HCT116 (cell line): ENCODE measurements at regions not wholly inside any gene's neighbourhood (a gene's known extent, or its start where the extent isn't known, plus 50 kb on each side); places are given as distances from the start of the nearest gene placed in this dataset.
"Not testable (repeated sequence)": the region's sequence is repeated elsewhere in the genome, so short reads cannot be mapped to it uniquely, and the experiment has no call there.

Experiments
- ATAC-seq: fragments of 200-7000 bp; cut with Tn5 transposase; 2 replicates; pipeline ENCODE4 v1.9.1; 2020; ENCODE audit warnings: mild to moderate bottlenecking, moderate library complexity
- BruUV-seq: library from RNA; stranded (reverse); fragments of 400-500 nt; replicated peaks from 2 replicates; lab custom pipeline; 2021; lab: Mats Ljungman, UMichigan
- CTCF ChIA-PET: fragments of 300-600 bp; sonication (Branson Sonifier 250); formaldehyde crosslinking; loops from one replicate; lab custom pipeline; 2021; ENCODE audit warnings: antibody characterized with exemption; lab: Charles Lee
- POLR2A ChIA-PET: fragments of 300-600, 350-600 bp; sonication (Branson Sonifier 250); formaldehyde crosslinking; loops from one replicate; lab custom pipeline; 2021; ENCODE audit warnings: antibody characterized with exemption; lab: Charles Lee
- RAD21 ChIA-PET, 2 experiments: fragments of 300-600 bp; sonication (Branson Sonifier 250); formaldehyde crosslinking; loops; one replicate each; lab custom pipeline; 2023; ENCODE audit warnings: low total read pairs in 2 of 2; ENCODE audit not compliant: uncharacterized antibody in 2 of 2, unreplicated experiment in 2 of 2, low non-redundant PET in 1 of 2; lab: Charles Lee
- DNase-seq: peaks from one replicate; pipeline ENCODE4 v3.0.0-alpha.2; 2010; ENCODE audit warnings: low read depth, low spot score
- H2AFZ ChIP-seq: fragments of 200-600 bp; shearing (Covaris generic), sonication (generic); 2 replicates; pipeline ENCODE4 v1.6.1; 2017; ENCODE audit warnings: low read depth, mixed run types, mixed read lengths, antibody characterized with exemption, low read length; ENCODE audit not compliant: poor library complexity, severe bottlenecking
- H3K27ac ChIP-seq: 2 replicates; pipeline ENCODE4 v1.5.1; 2012; ENCODE audit warnings: low read depth, low read length
- H3K27me3 ChIP-seq: fragments of 200-600 bp; sonication (generic); 2 replicates; pipeline ENCODE4 v1.6.1; 2016; ENCODE audit warnings: mixed run types, low read length, mixed read lengths; ENCODE audit not compliant: insufficient read depth
- H3K36me3 ChIP-seq, 2 experiments: fragments of 200-500 bp in 1 of 2; fragments of 200-600 bp in 1 of 2; sonication (Bioruptor generic) in 1 of 2; sonication (generic) in 1 of 2; 2 replicates each; pipeline versions ENCODE4 v1.5.1 to v1.6.1; 2014 to 2016; ENCODE audit warnings: low read length in 2 of 2, inconsistent platforms in 1 of 2, mixed read lengths in 1 of 2, mixed run types in 1 of 2; ENCODE audit not compliant: insufficient read depth in 2 of 2, control insufficient read depth in 1 of 2
- H3K4me1 ChIP-seq, 2 experiments: fragments of 200-600 bp in 1 of 2; sonication (generic) in 1 of 2; 2 replicates each; pipeline versions ENCODE4 v1.5.1 to v1.6.1; 2012 to 2017; ENCODE audit warnings: low read length in 2 of 2, inconsistent platforms in 1 of 2, mild to moderate bottlenecking in 1 of 2, mixed read lengths in 1 of 2, mixed run types in 1 of 2, moderate library complexity in 1 of 2; ENCODE audit not compliant: insufficient read depth in 2 of 2, control insufficient read depth in 1 of 2
- H3K4me2 ChIP-seq: fragments of 200-600 bp; sonication (generic); 2 replicates; pipeline ENCODE4 v1.6.1; 2017; ENCODE audit warnings: mixed run types, low read length, mixed read lengths
- H3K4me3 ChIP-seq, 2 experiments: fragments of 200-600 bp in 1 of 2; sonication (generic) in 1 of 2; replicated peaks in 1 of 2; 2 replicates each; pipeline ENCODE4 v1.5.1; 2011 to 2016; ENCODE audit warnings: low read length in 2 of 2, control low read depth in 1 of 2, low read depth in 1 of 2, mild to moderate bottlenecking in 1 of 2, mixed read lengths in 1 of 2, mixed run types in 1 of 2
- H3K79me2 ChIP-seq: fragments of 200-600 bp; sonication (generic); 2 replicates; pipeline ENCODE4 v1.6.1; 2017; ENCODE audit warnings: mild to moderate bottlenecking, mixed run types, low read length, moderate library complexity, mixed read lengths; ENCODE audit not compliant: insufficient read depth
- H3K9ac ChIP-seq: fragments of 200-600 bp; sonication (generic); 2 replicates; pipeline ENCODE4 v1.6.1; 2016; ENCODE audit warnings: low read length, mixed read lengths
- H3K9me2 ChIP-seq: fragments of 200-600 bp; sonication (generic), shearing (Covaris generic); 2 replicates; pipeline ENCODE4 v1.6.1; 2017; ENCODE audit warnings: mixed run types, mild to moderate bottlenecking, moderate library complexity; ENCODE audit not compliant: insufficient read depth
- H3K9me3 ChIP-seq, 2 experiments: fragments of 200-500 bp in 1 of 2; fragments of 200-600 bp in 1 of 2; sonication (Bioruptor generic) in 1 of 2; sonication (generic) in 1 of 2; 2 replicates each; pipeline ENCODE4 v1.6.1; 2014 to 2017; ENCODE audit warnings: low read length in 2 of 2, mixed read lengths in 2 of 2, inconsistent platforms in 1 of 2, low read depth in 1 of 2, mild to moderate bottlenecking in 1 of 2, mixed run types in 1 of 2, moderate library complexity in 1 of 2; ENCODE audit not compliant: control insufficient read depth in 1 of 2, insufficient read depth in 1 of 2
- H4K20me1 ChIP-seq: fragments of 200-600 bp; sonication (generic), shearing (Covaris generic); 2 replicates; pipeline ENCODE4 v1.6.1; 2017; ENCODE audit warnings: mixed run types, mild to moderate bottlenecking, moderate library complexity; ENCODE audit not compliant: insufficient read depth
- CTCF ChIP-seq, 3 experiments: fragments of 200-600 bp in 1 of 3; sonication (generic) in 1 of 3; IDR thresholded peaks in 2 of 3; conservative IDR thresholded peaks in 1 of 3; 2 replicates each; pipeline ENCODE4 v1.5.1; 2012 to 2017; ENCODE audit warnings: low read depth in 2 of 3, low read length in 2 of 3, antibody characterized with exemption in 1 of 3, borderline replicate concordance in 1 of 3, control low read depth in 1 of 3, mild to moderate bottlenecking in 1 of 3, mixed read lengths in 1 of 3, mixed run types in 1 of 3, moderate library complexity in 1 of 3; ENCODE audit not compliant: insufficient read depth in 1 of 3
- RAD21 ChIP-seq: IDR thresholded peaks from 2 replicates; pipeline ENCODE4 v1.6.1; 2012; ENCODE audit warnings: low read depth, mild to moderate bottlenecking
- intact Hi-C: fragments of 100-400 bp; cut with micrococcal nuclease; formaldehyde crosslinking; loops from 2 replicates; pipeline ENCODE4 v1.10.0; 2022

GRCh38 chr15:30799565-30799964 is 104.2 kb upstream of the FAN1 start:
- H4K20me1 ChIP-seq, H3K79me2 ChIP-seq, H3K9me2 ChIP-seq, DNase-seq, H3K9ac ChIP-seq, H3K27me3 ChIP-seq, POLR2A ChIA-PET, ATAC-seq, RAD21 ChIA-PET, H3K4me3 ChIP-seq, H3K4me1 ChIP-seq, H3K9me3 ChIP-seq, H3K4me2 ChIP-seq, H2AFZ ChIP-seq, H3K36me3 ChIP-seq, BruUV-seq, H3K27ac ChIP-seq: not testable (repeated sequence)
- intact Hi-C loops, result loop anchor here (5.0 kb wide), 1 partner anchor 328 kb away; no protein-coding TSS in a partner anchor
- peak; percentile 30 to 49 (median 32); a peak in 5 of 6 replicates for TF ChIP-seq CTCF (IDR thresholded peaks at IDR 0.05 in 2 of 3, conservative IDR thresholded peaks at IDR 0.05 in 1 of 3; ENCODE audit: borderline replicate concordance in 1 of 3, insufficient read depth in 1 of 3, low read depth in 2 of 3, low read length in 2 of 3)
- TF ChIP-seq RAD21, result peak; percentile 45
- CTCF ChIA-PET, result interaction anchor here (0.7 to 2.7 kb wide), 4 partner anchors 8 to 329 kb away, joined by 3 to 11 read pairs (median 5); no protein-coding TSS in a partner anchor

- H3K27me3 ChIP-seq, H2AFZ ChIP-seq, H3K36me3 ChIP-seq, H4K20me1 ChIP-seq, H3K4me3 ChIP-seq, H3K4me1 ChIP-seq, H3K79me2 ChIP-seq, H3K9me2 ChIP-seq, H3K4me2 ChIP-seq, BruUV-seq, DNase-seq, H3K9ac ChIP-seq, ATAC-seq, RAD21 ChIA-PET, H3K9me3 ChIP-seq, H3K27ac ChIP-seq, intact Hi-C loops, POLR2A ChIA-PET: not testable (repeated sequence)
- CTCF ChIA-PET, result interaction anchor here (0.9 kb wide), 1 partner anchor 328 kb away, joined by 3 read pairs; no protein-coding TSS in a partner anchor
Observed at GRCh38 chr15:30801140-30801895, 102.4 kb upstream of the FAN1 start.

- intact Hi-C loops, result not testable (repeated sequence)
- CTCF ChIA-PET, result interaction anchor here (0.9 kb wide), 1 partner anchor 327 kb away, joined by 3 read pairs; no protein-coding TSS in a partner anchor
Observed at GRCh38 chr15:30802001-30802400, 101.7 kb upstream of the FAN1 start.

More at GRCh38 chr15:30802001-30802400, 101.7 kb upstream of the FAN1 start:
- H3K36me3 ChIP-seq, H3K27me3 ChIP-seq, H3K27ac ChIP-seq, H3K9ac ChIP-seq, H3K4me1 ChIP-seq, DNase-seq, H3K4me3 ChIP-seq, H3K4me2 ChIP-seq, H3K9me2 ChIP-seq, H3K9me3 ChIP-seq, BruUV-seq, POLR2A ChIA-PET, H3K79me2 ChIP-seq, RAD21 ChIA-PET, ATAC-seq, H2AFZ ChIP-seq, H4K20me1 ChIP-seq: not testable (repeated sequence)
